ENCODE measurements at regions not wholly inside any gene's neighbourhood (a gene's known extent, or its start where the extent isn't known, plus 50 kb on each side); places are given as distances from the start of the nearest gene placed in this dataset.

DNA sequence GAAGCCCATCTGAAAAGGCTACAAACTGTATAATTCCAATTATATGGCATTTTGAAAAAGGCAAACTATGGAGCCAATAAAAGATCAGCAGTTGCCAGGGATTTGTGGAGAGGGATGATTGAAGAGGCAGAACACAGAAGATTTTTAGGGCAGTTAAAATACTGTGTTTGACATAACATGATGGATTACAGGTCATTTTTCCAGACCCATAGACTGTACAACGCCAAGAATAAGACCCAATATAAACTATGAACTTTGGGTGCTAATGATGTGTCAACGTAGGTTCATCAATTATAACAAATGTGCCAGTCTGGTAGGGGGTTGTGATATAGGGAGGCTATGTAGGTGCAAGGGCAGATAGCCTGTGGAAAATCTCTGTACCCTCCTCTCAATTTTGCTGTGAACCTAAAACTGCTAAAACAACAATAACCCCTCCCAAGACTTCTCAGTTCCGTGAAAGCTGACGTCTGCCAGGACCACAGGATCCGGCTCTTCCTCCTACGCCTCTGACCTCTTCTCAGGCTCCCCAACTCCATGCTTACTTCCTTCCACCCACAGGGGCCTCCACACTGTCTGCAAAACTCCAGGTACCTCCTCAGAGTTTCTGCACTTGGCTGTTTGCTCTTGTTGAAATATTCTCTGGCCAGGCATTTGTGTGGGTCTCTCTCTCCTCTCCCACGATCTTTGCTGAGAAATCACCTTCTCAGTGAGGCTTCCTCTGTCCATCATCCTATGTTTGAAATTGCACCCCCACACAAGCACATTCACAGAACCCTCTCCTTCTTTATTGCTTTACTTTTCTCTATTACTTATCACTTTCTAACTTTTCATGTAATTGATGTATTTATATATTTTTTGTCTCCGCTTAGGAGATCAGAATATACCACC is 131.4 kb downstream of the BBS10 start:
- no peak for DNase-seq

DNA sequence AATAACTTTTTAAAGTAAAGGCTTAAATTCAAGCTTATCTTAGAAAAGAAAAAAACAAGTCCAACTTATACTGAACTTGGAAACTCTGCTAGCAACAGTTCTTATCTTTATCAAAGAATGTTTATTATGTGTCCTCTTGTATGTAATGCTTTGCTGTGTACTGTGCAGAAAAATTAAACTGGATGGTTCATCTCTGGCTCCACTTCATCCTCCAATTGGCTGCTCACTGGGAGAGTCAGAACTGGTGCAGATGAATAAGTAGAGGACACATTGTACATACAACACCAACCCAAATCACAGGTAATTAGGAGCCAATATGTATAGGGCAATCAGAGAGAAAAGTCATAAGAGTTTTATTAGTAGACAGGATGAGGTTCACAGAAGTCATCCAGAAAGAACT is 123.6 kb upstream of the NAP1L1 start:
- DNase-seq, result no peak

- no peak for DNase-seq
These were observed 122.2 kb upstream of the NAP1L1 start for GRCh38 chr12:76206677-76207072.

DNA sequence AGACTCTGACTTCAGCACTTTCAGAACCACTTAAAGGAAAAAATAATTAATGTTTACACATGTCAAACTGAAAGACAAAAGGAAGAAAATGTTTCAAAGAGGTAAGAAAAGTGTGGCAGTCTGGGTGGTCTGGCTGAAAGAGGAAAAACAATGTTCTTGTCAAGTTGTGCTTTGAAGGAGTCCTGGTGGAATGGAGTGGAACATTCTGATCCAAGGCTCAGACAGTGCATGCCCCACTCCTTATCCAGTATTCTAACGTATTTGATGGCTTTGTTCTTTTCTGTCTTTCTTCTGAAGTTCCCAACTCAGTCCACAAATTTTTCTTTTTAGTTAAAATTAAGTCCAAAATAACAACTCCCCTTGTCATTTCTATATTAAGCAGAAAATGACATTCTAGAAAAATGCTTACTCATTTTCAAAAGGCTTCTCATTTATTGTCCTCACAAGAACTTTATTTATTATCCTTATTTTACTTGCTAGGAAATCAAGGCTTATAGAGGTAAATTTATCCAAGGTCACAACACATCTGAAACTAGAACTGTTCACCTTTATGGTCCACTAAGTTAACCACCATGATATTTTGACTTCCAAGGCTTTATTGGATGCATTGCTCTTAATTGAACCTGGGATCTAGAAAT is 121.7 kb upstream of the NAP1L1 start:
- DNase-seq, result no peak

- no peak for DNase-seq
These were observed 118.1 kb upstream of the NAP1L1 start for GRCh38 chr12:76202621-76203020.

DNA sequence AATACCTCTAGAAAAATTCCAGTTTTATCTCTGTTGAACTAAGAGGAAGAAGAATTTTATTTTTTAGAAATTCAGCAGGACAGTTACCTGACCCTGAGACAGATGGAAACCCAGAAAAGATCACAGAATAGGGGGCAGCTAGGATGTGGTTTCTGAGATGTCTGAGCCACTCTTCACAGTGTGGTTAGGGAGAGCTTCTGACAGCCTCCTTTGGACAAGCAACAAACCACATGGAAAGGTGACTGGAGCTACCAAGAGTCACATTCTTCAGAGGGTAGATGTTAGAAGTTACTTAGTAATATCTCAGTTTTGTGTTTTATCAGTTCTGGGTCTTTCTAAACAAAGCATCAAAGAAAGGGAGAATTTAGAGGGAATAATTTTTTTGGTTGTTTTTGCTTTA is 117.3 kb upstream of the NAP1L1 start:
- no peak for DNase-seq

DNA sequence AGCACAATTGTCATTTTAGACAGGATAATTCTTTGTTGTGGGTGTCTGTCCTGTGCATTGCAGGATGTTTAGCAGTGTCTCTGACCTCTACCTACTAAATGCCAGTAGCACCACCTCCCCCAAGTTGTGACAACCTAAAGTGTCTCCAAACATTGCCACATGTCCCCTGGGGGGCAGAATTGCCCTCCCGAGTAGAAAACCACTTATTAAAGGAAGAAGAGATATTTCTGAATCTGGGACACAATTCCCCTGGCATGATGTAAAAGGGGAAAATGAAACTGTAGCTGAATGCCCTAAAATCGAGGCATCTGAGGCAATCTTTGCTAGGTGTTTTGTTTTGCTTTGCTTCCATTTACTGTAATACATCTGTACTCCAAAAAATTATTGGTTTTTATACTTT is 116.8 kb upstream of the NAP1L1 start:
- DNase-seq, result no peak

GRCh38 chr12:76199808-76200207 is 115.3 kb upstream of the NAP1L1 start:
- DNase-seq, result no peak

GRCh38 chr12:76198839-76199238 is 114.4 kb upstream of the NAP1L1 start:
- no peak for DNase-seq

DNA sequence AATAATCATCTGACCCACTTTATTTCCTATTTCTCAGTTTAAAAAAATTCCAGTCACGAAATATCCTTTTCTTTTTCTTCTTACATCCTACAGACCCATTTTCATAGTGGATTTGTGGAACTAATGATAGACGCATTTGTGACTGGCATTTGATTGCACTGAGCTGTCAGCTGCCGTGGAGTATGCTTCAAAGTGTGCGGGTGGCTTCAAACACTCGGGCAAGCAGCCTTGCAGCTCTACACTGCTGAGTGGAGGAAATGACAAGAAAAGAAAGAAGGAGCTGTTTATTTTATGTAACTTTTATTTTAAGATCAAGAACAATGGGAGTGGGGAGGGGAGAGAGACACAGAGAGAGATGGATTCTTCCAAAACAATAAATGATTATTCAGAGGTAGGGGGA is 112.8 kb upstream of the NAP1L1 start:
- no peak for DNase-seq

GRCh38 chr12:76195920-76196319 is 111.4 kb upstream of the NAP1L1 start:
- no peak for DNase-seq

DNA sequence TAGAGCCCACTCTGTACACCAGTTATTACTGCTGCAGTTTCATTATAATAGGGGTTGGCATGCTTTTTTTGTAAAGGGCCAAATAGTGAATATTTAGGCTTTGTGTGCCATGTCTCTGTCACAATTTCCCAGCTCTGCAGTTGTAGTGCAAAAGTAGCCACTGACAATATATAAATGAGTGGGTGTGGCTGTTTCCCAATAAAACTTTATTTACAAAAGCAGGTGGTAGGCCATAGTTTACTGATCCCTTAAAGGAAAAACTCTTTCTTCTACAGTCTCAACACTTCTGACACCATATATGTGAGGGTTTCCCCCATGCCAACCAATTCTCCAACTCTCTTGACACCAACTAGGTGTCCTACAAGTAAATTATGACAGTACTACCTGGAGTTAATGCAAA is 110.2 kb upstream of the NAP1L1 start:
- DNase-seq, result no peak

DNA sequence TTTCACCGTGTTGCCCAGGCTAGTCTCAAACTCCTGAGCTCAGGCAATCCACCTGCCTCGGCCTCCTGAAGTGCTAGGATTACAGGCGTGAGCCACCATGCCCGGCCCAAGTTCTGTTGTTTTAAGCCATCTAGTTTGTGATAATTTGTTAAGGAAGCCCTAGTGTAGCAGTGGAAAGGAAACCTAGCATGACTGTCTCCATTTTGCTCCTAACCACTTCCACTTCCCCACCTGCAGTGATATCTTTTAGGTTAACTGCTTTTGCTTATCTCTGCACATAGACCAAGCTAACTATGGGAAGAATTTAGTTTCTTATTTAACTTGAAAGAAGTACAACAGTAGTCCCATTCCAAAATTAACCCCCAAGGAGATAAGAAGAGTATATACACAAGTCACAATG is 109.5 kb upstream of the NAP1L1 start:
- DNase-seq, result no peak

GRCh38 chr12:76192416-76192815 is 107.9 kb upstream of the NAP1L1 start:
- DNase-seq, result no peak

- no peak for DNase-seq
These were observed 105.8 kb upstream of the NAP1L1 start for GRCh38 chr12:76190299-76190698.

DNA sequence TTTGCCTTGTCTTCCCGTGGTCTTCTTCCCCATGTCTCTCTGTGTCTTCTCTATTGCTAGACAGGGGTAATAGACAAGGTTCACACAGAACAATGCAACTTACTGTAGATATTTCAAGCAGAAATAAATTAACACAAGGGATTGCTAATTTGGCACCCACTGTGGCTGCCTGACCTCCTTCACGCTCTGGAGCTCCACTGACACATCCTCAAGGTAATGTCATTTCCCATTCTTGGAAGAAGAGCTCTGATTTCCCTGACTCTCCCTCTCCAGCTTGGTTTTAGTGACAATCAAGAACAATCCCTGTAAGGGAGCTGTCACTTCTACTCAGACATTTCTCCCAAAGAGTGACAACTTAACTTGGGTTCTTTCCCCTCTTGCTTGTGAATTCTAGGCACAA is 105.4 kb upstream of the NAP1L1 start:
- DNase-seq, result no peak

GRCh38 chr12:76187177-76187576 is 102.7 kb upstream of the NAP1L1 start:
- DNase-seq, result no peak

- no peak for DNase-seq
These were observed 101.8 kb upstream of the NAP1L1 start for GRCh38 chr12:76186131-76186906.

DNA sequence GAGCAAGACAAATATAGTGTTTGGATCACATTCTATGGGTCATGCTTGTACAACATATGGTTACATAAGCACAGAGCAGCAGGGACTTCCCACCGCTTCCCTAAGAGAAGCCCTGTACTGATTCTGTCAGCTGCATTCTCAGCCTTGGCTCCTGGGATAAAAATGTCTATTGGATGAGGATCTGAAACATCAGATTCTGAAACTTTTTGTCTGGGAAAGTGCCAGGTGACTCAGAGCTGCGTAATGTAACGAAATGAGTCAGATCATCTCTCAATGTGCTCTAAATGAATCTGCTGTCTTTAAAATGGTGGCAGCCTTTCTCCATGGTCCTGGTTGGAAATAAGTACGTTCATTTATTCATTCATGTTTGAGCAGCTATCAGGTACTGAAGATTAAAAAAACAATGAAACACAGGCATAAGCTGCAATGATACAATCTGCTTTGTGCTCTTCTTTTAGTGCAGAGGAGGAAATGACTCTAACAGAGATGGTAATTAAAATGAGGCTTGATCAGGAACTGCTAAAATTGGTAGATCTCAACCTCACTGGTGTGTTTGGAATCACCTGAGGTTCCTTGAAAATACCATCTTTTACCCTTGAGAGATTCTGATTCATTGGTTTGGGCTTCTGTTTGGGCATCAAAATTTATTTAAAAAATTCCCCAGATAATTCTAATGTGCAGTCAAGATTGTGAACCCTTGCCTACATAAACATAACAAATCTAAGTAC is 99.1 kb upstream of the NAP1L1 start:
- DNase-seq, result no peak

DNA sequence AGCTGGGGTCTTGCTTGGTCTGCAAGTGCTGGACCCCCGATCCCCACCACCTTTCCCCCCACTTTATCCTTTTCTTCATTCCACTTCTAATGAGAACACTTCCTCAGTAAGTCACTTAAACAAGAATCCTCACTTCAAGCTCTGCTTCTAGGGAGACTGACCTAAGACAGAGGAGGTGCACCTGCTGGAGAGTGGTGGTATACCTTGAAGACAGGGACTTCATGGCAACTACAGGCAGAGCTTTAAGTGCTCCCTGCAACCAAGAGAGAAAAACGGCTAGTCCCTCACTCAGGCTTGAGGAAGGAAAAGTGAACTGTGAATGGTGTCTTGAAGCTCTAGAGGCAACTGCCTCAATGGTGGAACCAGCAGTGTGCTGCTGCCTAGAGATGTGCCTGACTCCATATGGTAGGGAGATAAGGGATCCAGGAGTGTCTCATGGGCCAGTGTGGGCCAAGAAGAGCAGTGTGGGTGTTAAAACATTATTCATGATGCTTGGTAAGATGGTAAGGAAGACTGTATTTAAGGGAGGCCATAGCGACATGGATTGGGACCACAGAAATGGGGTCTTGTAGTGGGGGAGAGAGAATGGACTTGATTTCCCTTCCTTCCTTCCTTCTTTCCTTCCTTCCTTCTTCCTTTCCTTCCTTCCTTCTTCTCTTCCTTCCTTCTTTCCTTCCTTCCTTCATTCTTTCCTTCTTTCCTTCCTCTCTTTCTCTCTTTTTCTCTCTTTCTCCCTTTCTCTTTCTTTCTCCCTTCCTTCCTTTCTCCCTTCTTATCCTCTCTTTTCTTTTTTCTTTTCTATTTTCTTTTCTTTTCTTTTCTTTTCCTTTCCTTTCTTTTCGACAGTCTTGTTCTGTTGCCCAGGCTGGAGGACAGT is 96.2 kb upstream of the NAP1L1 start:
- no peak for DNase-seq

- no peak for DNase-seq
These were observed 94.0 kb upstream of the NAP1L1 start for GRCh38 chr12:76178452-76178851.

- DNase-seq, result no peak
These were observed 93.3 kb upstream of the NAP1L1 start for GRCh38 chr12:76177821-76178220.
